HG03342 (cell line): ENCODE measurements at regions not wholly inside any gene's neighbourhood (a gene's known extent, or its start where the extent isn't known, plus 50 kb on each side); places are given as distances from the start of the nearest gene placed in this dataset.
"Not testable (repeated sequence)": the region's sequence is repeated elsewhere in the genome, so short reads cannot be mapped to it uniquely, and the experiment has no call there.

Experiments used
- ATAC-seq: cut with Tn5 transposase; IDR thresholded peaks from one replicate; pipeline ENCODE4 v1.9.1; 2021; ENCODE audit warnings: mild to moderate bottlenecking, moderate library complexity; ENCODE audit not compliant: unreplicated experiment

DNA sequence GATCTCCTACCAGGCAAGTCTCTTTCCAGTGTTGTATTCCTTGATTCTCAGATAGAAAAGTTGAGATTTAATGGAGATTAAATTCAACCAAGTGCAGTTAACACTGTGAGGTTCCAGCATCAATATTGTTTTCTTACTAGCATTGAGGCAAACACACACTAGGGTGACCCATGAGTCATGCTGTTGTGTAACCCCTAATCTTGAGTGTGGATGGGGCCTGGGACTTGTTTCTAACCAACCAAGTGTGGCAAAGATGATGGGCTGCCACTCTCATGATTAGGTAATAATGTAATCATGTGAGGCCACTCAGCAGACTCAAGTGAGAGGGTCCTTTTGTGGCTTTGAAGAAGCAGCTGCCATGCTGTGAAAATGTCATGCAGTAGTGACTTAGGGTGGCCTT lies 394.2 kb downstream of the IRX2 start:
- no peak for ATAC-seq

DNA sequence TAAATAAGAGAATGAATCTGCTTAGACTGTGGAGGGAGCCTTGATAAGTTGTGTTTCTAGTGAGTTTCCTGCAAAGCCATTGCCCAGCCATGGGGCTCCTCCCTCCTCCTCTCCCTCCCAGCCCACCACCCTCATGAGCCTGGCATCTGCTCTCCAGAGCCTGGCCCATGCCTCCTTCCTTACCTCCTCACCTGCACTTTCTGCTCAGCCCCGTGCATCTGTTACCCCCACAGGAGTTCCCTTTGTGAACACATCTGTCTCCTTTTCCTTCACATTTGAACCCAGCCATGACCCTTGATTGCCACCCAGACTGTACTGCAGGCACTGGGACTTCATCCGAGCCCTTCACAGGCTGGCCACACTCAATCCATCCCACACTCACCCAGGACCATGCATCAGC lies 395.6 kb downstream of the IRX2 start:
- ATAC-seq = no peak

DNA sequence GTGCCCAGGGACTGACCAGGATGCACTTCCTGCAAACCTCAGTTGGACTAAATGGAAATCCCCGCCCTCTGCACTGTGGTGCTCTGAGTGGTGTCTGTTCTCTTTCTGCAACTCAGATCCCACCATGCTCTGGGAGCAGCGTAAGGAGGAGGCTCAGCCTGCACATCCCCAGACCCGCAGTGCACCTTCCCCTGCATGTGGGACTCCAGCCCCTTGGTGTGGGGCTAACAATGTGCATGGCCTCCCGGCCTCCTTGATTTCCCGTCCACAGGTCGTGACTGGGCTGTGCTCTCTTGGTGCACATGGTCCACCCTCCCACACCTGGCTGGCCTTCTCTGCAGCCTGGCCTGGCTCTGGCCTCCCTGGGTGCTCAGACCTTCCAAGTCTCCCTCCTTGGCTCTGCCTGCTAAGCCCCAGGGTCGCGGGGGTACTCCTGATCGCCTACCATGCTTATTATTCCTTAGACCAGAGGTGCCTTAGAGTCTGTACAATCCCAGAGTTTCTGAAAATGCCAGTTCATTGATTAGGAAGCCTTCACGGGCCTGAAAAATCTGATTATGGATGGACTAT lies 397.5 kb downstream of the IRX2 start:
- no peak for ATAC-seq

DNA sequence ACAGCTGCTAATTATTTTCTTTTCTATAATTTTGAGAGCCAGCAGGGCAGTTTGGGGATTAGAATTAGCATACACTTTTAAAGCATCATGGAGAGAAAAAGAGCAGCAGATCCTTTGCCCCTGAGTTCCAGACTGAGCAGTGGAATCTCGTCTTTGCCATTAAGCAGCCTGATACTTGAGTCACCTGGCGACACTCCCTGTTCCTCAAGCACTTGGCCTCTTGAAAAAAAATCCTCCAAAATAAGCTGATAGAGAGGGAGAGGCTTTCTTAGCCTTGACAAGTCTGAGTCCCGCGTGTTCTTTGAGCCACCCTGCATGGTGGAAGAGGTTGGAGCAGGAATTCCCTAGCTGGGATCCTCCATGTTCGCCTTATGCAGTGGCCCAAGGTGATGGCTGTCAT lies 398.3 kb downstream of the IRX2 start:
- no peak for ATAC-seq

DNA sequence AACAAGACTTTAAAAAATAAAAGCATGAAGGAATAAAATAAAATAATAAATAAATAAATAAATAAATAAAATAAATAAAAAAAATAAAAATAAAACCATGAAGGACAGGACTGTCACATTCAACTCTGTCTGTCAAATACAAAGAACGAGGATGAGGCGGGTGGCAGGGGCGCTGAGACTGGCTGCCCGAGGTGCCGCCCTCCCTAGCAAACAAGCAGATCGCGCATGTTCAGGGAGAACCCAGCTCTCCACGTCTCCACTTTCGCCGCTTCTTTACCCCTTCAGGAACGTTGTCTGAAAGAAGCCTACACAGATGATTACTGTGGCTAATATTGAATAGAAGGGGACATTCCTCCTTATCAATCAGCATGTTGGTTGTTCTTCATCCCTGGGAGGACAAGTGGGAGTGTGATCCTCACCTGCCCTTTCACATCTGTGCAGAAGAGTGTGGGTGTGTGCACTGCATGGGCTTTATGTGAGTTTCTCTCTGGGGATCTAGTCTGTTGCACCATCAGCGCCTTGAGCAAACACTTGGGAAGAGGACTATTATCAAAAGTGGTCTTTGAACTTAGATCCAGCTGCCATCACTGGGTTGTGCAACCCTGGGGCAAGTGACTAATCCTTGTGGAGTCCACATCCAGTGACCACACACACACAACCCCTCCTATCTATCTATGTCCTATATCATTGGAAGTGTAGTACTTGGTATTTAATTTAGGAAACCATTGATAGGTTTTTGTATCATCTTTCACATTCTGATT lies 399.2 kb downstream of the IRX2 start:
- ATAC-seq = no peak

DNA sequence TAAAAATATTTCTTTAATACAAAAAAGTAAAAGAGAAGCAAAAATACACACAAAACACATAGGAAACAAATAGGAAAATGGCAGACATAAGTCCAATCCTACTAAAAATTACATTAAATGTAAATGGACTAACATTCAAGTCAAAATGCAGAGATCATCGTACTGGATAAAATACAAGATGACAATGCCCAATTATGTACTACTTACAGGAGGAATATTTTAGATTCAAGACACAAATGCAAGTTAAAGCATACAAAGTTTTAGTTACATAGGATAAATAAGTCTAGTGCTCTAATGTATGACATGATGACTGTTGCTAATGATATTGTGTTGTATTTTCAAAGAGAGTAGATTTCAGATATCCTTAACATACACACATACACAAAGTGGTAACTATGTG lies 401.7 kb downstream of the IRX2 start:
- ATAC-seq = not testable (repeated sequence)

DNA sequence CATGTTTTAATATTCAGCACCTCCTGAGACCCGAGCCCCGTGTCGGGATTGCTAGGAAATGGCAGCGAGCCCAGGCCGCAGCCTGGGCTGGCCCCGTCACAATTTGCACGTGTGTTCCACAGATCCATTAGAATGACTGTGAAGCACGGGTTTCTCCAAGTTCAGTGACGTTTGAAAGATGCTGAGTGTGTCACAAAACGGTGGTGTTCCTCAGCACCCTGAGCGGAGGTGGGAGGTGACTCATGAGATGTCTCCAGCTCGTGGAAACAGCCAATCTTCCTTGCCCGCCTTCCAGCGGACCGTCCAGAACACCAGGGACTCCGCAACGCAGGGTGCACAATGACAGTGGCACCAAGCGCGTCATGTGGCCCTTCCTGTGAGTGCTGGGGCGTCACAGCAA lies 412.8 kb downstream of the IRX2 start:
- no peak for ATAC-seq

DNA sequence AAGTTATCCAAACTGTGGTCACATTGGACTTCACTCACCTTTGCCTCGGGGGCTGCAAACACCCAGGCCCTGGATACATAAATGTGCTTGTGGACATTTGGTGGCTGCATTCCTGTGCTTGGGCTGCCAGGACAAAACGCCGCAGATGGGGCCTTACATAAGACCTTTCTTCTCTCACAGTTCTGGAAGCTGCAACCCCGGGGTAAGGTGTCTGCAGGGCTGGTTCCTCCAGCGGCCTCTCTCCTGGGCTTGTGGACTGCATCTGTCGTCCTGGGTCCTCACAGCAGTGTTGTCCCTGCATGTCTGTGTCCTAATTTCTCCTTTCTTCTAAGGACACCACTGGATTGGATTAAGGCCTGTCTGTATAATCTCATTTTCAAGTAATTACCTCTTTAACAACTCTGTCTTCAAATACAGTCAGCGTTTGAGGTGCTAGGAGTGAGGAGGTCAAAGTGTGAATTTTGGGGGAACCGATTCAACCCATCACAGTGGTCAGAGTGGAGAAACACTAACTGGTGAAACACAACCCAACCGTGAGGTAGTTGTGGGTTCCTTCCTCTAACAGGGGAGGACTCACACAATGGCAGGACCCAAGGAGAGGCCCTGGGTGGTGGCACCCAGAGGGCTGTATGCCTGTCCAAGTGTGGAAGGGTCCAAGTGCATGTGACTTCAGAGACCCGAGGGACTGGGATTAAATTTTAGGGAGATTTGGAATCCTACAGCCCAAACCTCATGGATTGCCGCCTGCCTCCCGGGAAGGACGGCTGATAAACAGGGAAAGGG lies 415.6 kb downstream of the IRX2 start:
- no peak for ATAC-seq

DNA sequence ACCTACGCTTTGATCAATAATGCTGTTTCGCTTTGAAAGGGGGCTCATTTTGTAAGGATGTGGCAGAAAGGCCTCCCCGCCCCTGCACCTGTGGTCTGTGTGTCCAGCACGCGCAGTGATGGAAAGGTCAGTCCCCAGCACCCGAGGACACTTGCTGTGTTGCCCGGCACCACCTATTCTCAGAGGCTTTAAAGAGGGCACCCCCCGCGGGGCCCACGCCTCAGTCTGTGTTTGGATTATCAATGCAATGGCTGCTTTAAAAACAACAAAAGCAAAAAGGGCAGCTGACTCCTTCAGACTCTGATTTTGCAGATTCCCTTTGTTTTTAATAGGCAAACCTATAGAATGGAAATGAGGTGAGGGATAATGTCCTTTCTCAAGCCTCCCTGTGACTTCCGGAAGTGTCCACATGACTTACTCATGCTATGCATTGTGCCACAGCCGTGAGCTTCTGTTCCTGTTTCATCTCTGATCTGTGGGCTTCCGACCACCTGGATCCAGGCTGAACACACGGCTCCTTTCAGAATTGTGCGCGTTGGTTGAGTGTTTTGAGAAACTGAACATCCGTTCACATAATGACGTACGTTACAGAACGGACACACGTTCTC lies 416.2 kb downstream of the IRX2 start:
- no peak for ATAC-seq

DNA sequence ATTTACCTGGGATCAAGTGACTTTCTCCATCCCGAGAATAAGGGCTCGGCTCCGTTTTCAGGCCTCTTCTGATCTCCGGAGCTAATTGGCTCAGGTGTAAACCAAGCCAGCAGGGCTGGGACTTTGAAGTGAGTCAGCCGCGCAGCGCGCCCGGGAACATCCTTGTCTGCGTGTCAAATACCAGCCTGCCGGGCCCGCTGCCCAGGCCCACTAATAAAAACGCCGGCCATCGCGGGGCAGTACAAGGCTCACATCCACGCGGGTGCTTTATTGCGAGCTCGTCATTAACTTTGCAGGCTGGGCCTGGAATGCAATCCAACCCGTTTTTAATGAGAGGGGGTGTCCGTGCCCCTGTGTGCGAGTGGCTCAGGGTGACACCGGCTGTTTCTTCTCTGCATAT lies 416.8 kb downstream of the IRX2 start:
- no peak for ATAC-seq

DNA sequence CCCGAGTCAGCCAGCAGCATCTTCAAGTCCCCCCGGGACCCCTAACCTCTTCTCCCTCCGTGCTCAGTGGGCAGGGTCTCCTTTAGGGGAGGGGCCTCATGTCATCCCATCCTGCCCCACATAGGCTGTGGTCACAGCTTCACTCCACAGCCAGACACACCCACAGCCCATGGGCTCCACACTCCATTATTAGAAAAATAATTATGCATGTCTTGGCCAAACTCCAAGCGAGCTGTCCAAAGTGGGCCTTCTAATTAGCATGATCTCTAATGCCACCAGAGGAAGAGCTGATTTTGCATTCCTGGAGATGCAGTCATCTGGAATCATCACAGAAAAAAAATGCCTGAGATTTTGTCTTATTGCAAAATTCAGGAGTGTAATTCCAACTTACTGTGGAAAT lies 418.2 kb downstream of the IRX2 start:
- ATAC-seq = no peak

DNA sequence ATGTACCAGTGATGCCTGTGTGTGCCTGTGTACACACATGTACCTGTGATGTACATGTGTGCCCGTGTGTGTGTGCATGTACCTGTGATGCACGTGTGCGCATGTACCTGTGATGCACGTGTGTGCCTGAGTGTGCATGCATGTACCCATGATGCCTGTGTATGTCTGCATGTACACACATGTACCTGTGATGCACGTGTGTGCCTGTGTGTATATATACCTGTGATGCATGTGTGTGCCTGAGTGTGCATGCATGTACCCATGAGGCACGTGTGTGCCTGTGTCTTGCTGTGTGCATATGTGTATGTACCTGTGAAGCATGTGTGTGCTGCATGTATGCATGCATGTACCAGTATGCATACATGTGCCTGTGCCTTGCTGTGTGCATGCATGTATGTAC lies 419.0 kb downstream of the IRX2 start:
- ATAC-seq = no peak

DNA sequence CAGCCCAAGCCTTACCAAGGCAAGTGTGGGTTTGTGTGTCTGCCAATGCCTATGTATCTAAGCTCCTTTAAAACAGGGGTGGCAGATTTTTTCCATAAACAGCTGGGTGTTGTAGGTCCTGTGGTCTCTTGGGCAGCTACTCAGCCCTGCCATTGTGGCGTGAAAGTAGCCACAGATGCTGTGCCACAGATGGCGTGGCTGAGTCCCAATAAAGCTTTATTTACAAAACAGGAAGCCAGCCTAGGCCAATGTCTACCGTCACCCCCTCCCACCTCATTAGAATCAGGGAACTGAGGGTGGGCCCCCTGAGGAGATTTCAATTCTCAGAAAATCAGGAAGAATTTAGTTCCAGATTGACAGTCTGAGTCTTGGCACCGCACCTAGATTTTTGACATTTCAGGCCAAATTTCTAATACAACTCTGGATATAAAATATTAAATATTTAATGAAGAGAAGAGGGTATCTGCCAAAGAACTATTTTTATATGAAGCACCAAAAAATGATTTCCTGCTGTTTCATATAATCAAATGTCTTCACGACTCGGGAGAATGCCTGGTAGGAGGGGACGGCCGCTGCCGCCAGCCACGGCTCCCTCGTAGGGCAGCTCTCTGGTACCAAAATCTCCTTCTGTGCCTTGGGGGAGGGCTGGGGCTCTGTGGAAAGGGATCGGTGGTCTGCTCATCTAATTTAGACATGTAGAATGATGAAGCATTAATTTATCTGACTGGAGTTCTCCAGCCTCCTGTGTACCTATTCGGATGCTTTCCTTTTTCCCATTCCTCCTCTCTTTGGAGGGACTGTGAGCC lies 420.9 kb downstream of the IRX2 start:
- no peak for ATAC-seq

DNA sequence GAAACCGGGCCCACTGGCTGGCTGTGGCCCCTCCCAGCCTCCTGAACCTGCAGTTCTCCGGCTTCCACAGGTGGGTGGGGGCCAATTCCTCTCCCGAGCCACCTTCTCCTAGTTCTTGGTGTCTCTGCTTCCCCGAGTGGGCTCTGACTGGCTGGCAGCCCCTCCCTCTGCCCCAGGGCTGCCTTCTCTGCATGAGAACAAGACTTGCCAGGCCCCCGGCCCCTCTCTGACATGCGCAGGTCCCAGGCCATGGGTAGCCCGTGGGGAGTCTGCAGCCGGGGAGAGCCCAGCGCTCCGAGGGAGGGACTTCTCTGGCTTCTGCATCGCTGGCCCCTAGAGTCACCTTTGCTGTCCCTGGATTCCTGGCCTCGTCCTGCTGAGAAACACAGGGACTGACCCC lies 421.7 kb downstream of the IRX2 start:
- no peak for ATAC-seq

DNA sequence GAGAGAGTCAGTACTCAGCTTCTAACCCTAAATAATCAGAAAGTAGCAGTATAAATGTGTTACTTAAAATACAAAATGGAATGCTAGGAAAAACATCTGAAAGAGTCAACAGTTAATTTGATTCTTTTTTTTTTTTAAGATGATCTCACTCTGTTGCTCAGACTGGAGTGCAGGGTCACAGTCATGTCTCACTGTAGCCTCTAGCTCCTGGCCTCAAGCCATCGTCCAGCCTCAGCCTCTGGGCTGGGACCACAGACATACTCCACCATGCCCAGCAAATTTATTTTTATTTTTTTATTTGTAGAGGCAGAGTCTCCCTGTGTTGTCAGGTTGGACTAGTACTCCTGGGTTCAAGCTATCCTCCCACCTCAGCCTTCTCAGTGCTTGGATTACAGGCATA lies 424.9 kb downstream of the IRX2 start:
- no peak for ATAC-seq

DNA sequence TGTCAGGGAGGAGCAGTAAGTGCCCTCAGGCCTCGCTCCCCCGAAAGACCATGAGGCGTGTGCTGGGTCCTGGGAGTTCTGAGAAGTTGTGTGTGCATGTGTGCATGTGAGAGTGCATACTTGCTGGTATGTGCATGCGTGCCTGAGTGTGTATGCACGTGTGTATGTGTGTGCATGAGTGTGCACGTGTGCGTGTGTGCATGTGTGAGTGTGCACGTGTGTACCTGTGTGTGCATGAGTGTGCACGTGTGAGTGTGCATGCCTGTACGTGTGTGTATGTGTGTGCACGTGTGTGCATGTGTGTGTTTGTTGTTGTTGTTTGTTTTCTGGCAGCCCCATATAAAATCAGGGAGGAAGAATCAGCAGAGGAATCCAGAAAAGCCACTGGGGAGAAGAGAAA lies 426.7 kb downstream of the IRX2 start:
- ATAC-seq = no peak

DNA sequence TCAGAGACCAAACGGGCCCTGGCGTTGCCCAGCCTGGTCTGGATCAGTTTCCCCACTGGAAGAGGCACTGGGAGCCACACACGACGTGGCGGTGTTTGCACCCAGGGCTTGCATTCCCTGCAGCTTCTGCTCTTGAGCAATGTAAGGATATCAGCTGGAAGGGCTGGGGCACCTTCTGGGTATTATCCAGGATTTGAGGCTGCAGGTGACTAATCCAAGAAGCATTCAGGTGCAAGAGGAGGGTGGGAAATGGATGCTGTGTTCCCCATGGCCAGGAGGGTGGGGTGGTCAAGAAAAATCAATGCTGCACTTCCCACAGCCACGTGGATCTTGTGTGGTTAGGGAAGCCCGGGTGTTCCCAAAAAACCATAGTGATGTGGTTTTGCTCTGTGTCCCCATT lies 430.9 kb downstream of the IRX2 start:
- ATAC-seq = no peak

DNA sequence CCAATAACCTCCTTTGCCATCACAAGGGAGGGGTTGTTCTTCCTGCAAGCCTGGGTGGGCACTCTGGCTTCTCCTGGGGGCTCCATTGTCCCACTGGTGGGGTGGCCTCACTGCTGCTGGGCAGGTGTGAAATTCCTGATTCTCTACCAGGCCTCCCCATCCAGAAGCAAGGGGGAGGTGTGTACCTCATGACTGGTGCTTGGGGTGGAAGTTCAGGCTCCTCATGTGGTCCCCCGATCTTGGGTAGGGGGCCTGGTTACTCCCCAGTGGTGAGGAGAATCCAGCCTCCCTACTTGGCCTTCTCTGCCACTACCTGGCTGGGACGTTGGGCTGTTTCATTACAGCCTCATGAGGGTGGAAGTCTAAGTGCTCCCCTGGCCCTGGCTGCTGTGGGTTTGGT lies 433.9 kb downstream of the IRX2 start:
- no peak for ATAC-seq

DNA sequence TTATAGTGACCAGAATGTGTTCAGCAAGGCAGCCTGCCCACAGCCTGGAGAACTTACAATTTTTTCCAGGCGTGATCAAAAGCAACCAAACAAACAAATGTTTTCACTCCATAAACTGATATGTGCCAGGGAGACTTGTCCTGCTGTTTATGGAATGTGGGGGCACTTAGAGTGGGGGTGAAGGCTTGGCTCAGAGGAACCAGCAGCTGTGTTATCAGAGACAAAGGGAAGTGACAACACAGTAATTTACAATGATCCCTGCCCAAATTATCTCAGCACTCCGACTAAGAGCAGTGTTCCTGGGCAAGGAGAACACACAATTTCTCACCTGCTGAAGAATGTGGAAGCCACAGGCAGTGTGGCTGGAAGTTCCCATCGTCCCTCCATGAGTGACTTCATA lies 429.1 kb upstream of the IRX4 start:
- ATAC-seq = no peak

DNA sequence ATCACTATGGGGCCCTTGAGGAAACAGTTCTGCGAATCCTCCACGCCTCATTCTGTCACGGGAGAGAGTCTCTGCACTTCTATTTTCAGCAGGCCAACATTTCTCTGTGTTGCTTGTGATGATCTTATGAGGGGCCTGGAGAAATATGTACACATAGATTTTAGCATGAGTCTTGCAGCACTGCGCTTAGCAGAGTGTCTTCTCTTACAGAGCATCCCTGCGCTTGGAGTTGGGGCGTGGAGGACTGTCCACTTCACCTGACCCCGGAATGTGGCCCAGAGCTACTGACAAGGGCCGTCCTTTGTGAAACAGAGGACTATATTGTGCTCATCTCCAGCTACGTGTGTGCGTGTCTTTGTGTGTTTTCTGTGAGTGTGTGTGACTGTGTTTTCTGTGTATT lies 428.2 kb upstream of the IRX4 start:
- no peak for ATAC-seq

DNA sequence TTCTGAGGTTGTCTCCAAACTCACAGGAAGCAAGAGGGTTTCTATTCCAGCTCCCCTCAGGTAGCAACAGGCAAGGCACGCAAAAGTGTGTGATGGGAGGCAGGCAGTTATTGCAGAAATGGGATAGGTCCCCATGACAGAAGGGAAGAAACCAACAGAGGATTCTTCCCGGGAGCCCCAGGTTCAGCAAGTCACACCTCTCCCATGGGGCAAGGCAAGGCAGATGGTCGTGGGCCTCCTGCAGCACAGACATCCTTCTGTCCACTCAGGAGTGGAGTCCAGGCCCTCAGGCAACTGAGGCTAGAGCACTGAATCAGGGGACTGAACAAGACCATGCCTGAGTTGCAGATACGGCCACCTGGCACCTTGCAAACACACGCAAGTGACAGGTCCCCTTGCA lies 424.9 kb upstream of the IRX4 start:
- no peak for ATAC-seq
